HG03521 (cell line): ENCODE measurements at regions not wholly inside any gene's neighbourhood (a gene's known extent, or its start where the extent isn't known, plus 50 kb on each side); places are given as distances from the start of the nearest gene placed in this dataset.
"Not testable (repeated sequence)": the region's sequence is repeated elsewhere in the genome, so short reads cannot be mapped to it uniquely, and the experiment has no call there.

Source experiments
- ATAC-seq: cut with Tn5 transposase; IDR thresholded peaks from one replicate; pipeline ENCODE4 v1.9.1; 2021; ENCODE audit warnings: mild to moderate bottlenecking, moderate library complexity; ENCODE audit not compliant: unreplicated experiment

- no peak for ATAC-seq
Measured at GRCh38 chr7:93048136-93048930, 69.4 kb downstream of the SAMD9 start.

GRCh38 chr7:93047514-93048099 is 70.2 kb downstream of the SAMD9 start:
- no peak for ATAC-seq

- no peak for ATAC-seq
Measured at GRCh38 chr7:93046641-93047040, 71.1 kb downstream of the SAMD9 start.

GRCh38 chr7:93044147-93044810 is 73.5 kb downstream of the SAMD9 start:
- no peak for ATAC-seq

- ATAC-seq = no peak
Measured at GRCh38 chr7:93043385-93043985, 74.3 kb downstream of the SAMD9 start.

- ATAC-seq = no peak
Measured at GRCh38 chr7:93040355-93040754, 77.4 kb downstream of the SAMD9 start.

GRCh38 chr7:93039786-93040185 is 78.0 kb downstream of the SAMD9 start:
- ATAC-seq = no peak

- ATAC-seq = no peak
Measured at GRCh38 chr7:93039282-93039681, 78.5 kb downstream of the SAMD9 start.

GRCh38 chr7:93036807-93037206 is 81.0 kb downstream of the SAMD9 start:
- peak; percentile 78 for ATAC-seq

- no peak for ATAC-seq
Measured at GRCh38 chr7:93036149-93036640, 81.6 kb downstream of the SAMD9 start.

- no peak for ATAC-seq
Measured at GRCh38 chr7:93031795-93032194, 86.0 kb downstream of the SAMD9 start.

- ATAC-seq = no peak
Measured at GRCh38 chr7:93030605-93031225, 87.1 kb downstream of the SAMD9 start.

GRCh38 chr7:93029056-93029455 is 88.7 kb downstream of the SAMD9 start:
- ATAC-seq = no peak

- no peak for ATAC-seq
Measured at GRCh38 chr7:93028610-93029009, 89.2 kb downstream of the SAMD9 start.

GRCh38 chr7:93027044-93027443 is 90.7 kb downstream of the SAMD9 start:
- ATAC-seq = no peak

GRCh38 chr7:93026425-93026824 is 91.4 kb downstream of the SAMD9 start:
- ATAC-seq = no peak

- ATAC-seq = no peak
Measured at GRCh38 chr7:93025389-93025788, 92.4 kb downstream of the SAMD9 start.

GRCh38 chr7:93022931-93023478 is 94.8 kb downstream of the SAMD9 start:
- not testable (repeated sequence) for ATAC-seq

- ATAC-seq = no peak
Measured at GRCh38 chr7:93021748-93022147, 96.0 kb downstream of the SAMD9 start.

- ATAC-seq = no peak
Measured at GRCh38 chr7:93018716-93019115, 99.1 kb downstream of the SAMD9 start.
